ENCODE measurements at regions not wholly inside any gene's neighbourhood (a gene's known extent, or its start where the extent isn't known, plus 50 kb on each side); places are given as distances from the start of the nearest gene placed in this dataset.

GRCh38 chr12:24759155-24759554 lies 189.7 kb downstream of the BCAT1 start:
- DNase-seq (ENCODE audit: insufficient read length), result no peak
- FAIRE-seq, result no peak
- no peak for TF ChIP-seq POLR2AphosphoS5 (IDR thresholded peaks at IDR 0.05; ENCODE audit: low read depth, low read length)
- TF ChIP-seq POLR2A (IDR thresholded peaks at IDR 0.05; ENCODE audit: low read depth, low read length), result no peak
- TF ChIP-seq TAF1 (IDR thresholded peaks at IDR 0.05; ENCODE audit: borderline replicate concordance, low read depth, low read length), result no peak

DNA sequence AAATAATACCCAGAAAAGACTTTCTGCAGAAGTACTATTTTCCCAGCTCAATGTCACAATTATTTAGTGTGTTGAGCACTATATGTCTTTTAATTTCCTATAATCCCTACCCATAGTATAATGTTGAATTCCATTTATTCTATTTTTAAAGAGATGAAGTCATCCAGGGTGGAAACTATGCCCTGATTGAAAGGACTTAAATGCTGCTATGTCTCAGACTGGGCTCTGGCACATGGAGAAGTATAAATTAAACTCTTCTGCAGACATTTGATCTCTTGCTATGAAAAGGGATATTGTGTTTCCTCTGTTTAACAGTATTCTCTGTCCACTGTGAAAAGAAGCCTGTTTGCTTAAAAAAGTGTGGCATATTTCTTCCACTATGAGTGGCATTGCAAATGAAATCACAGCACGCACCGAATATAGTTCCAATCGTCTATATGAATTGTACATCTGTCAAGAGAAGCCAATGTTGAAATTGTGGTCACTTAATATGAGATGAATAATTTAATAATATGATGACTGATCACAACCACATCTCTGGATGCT lies 192.3 kb downstream of the BCAT1 start:
- no peak for DNase-seq (ENCODE audit: insufficient read length)
- TF ChIP-seq TAF1 (IDR thresholded peaks at IDR 0.05; ENCODE audit: borderline replicate concordance, low read depth, low read length) (no peak), POLR2A (IDR thresholded peaks at IDR 0.05; ENCODE audit: low read depth, low read length) (no peak), POLR2AphosphoS5 (IDR thresholded peaks at IDR 0.05; ENCODE audit: low read depth, low read length) (no peak)
- FAIRE-seq, result no peak

GRCh38 chr12:24754690-24755638 lies 193.9 kb downstream of the BCAT1 start:
- no peak for DNase-seq (ENCODE audit: insufficient read length)
- no peak for TF ChIP-seq POLR2A (IDR thresholded peaks at IDR 0.05; ENCODE audit: low read depth, low read length)
- no peak for TF ChIP-seq POLR2AphosphoS5 (IDR thresholded peaks at IDR 0.05; ENCODE audit: low read depth, low read length)
- no peak for TF ChIP-seq TAF1 (IDR thresholded peaks at IDR 0.05; ENCODE audit: borderline replicate concordance, low read depth, low read length)
- no peak for FAIRE-seq

DNA sequence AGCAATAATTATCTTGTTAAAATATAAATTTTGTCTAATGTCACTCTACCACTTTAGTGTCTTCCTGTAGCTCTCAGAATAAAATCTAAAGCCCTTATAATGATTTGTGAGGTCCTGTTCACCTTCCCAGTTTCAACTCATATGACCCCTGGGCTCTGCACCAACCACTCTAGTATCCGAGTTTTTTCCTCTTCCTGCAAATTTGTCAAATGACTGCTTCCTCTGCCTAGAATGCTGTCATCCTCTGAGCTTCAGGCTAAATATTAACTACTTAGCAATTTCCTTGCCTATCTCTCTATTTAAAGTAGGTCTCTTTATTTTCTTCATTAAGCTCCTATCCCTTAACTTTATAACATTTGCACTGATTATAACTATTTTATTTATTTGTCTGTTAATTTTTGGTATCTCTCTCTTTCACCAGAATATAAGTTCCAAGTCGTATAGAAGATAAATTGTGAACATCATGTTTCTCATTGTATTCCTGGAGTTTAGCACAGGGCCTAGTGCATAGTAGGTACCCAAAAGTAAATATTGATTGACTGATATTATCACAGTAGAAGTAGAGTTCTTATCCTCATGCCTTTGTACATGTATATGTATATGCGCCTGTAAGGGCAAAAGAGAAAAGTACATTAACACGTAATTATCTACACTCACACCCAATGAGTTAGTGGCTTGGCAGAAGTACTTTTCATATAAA lies 196.0 kb downstream of the BCAT1 start:
- DNase-seq (ENCODE audit: insufficient read length), result no peak
- TF ChIP-seq POLR2A (IDR thresholded peaks at IDR 0.05; ENCODE audit: low read depth, low read length) (no peak), TAF1 (IDR thresholded peaks at IDR 0.05; ENCODE audit: borderline replicate concordance, low read depth, low read length) (no peak), POLR2AphosphoS5 (IDR thresholded peaks at IDR 0.05; ENCODE audit: low read depth, low read length) (no peak)
- no peak for FAIRE-seq

GRCh38 chr12:24751181-24751580 lies 197.7 kb downstream of the BCAT1 start:
- FAIRE-seq (no peak), DNase-seq (ENCODE audit: insufficient read length) (no peak)
- TF ChIP-seq TAF1 (IDR thresholded peaks at IDR 0.05; ENCODE audit: borderline replicate concordance, low read depth, low read length) (no peak), POLR2A (IDR thresholded peaks at IDR 0.05; ENCODE audit: low read depth, low read length) (no peak), POLR2AphosphoS5 (IDR thresholded peaks at IDR 0.05; ENCODE audit: low read depth, low read length) (no peak)

DNA sequence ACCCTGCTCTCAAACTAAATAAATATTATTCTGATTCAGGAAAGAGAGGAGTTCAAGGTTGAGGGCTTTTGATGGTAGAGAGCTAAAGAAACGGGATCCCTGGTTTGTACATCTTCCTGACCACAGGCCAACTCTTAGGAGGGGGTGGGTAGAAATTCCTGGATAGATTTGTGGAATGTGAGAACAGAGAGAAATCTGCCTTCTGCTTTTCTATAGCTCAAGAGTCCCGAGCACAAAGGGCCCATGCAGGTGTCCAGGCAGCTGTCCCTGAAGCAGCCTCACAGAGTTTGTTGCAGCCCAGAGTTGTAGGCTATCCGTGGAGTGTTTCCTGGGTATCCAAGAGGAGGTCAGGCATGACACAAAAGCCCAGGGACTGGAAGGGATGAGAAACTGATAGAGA lies 198.6 kb downstream of the BCAT1 start:
- TF ChIP-seq TAF1 (IDR thresholded peaks at IDR 0.05; ENCODE audit: borderline replicate concordance, low read depth, low read length), result no peak
- no peak for TF ChIP-seq POLR2A (IDR thresholded peaks at IDR 0.05; ENCODE audit: low read depth, low read length)
- TF ChIP-seq POLR2AphosphoS5 (IDR thresholded peaks at IDR 0.05; ENCODE audit: low read depth, low read length), result no peak
- FAIRE-seq (no peak), DNase-seq (ENCODE audit: insufficient read length) (no peak)

- FAIRE-seq (no peak), DNase-seq (ENCODE audit: insufficient read length) (no peak)
- TF ChIP-seq POLR2A (IDR thresholded peaks at IDR 0.05; ENCODE audit: low read depth, low read length) (no peak), POLR2AphosphoS5 (IDR thresholded peaks at IDR 0.05; ENCODE audit: low read depth, low read length) (no peak), TAF1 (IDR thresholded peaks at IDR 0.05; ENCODE audit: borderline replicate concordance, low read depth, low read length) (no peak)
These were observed 199.7 kb downstream of the BCAT1 start for GRCh38 chr12:24749171-24749570.

DNA sequence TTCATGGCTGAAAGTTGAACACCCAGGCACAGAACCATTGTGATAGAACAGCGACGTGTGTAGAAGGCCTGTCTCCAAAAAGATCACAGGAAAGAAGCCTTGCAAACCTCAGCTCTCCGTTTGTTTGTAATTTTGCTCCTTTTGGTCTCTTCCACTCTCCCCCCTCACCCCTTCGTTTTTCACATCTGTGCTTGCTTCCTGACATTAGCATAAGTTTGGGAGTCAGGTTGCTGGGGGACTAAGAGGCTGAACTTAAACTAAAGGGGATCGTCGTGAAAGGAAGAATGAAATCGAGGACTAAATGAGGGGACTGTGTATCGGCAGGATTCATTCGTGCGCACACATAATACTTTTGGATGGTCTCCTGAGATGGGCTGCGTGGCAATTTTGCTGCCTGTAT lies 200.6 kb downstream of the BCAT1 start:
- FAIRE-seq, result no peak
- DNase-seq (ENCODE audit: insufficient read length), result no peak
- TF ChIP-seq POLR2AphosphoS5 (IDR thresholded peaks at IDR 0.05; ENCODE audit: low read depth, low read length) (no peak), POLR2A (IDR thresholded peaks at IDR 0.05; ENCODE audit: low read depth, low read length) (no peak), TAF1 (IDR thresholded peaks at IDR 0.05; ENCODE audit: borderline replicate concordance, low read depth, low read length) (no peak)

DNA sequence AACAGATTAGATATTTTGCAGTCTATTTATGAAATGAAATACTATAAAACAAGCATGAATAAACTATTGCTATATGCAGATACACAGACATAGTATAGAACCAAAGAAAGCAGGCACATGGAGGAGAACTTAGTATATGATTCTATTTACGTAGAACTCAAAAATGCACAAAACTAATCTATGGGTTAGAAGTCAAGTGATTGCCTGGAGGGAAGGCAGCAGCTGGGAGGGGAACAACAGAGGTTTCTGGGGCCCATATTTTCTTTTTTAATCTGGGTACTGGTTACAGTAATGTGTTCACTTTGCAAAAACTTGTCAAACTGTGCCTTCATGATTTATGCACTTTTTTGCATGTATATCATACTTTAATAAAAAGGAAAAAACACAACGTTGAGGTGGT lies 202.0 kb downstream of the BCAT1 start:
- FAIRE-seq (no peak), DNase-seq (ENCODE audit: insufficient read length) (no peak)
- TF ChIP-seq POLR2AphosphoS5 (IDR thresholded peaks at IDR 0.05; ENCODE audit: low read depth, low read length) (no peak), TAF1 (IDR thresholded peaks at IDR 0.05; ENCODE audit: borderline replicate concordance, low read depth, low read length) (no peak), POLR2A (IDR thresholded peaks at IDR 0.05; ENCODE audit: low read depth, low read length) (no peak)

- DNase-seq (ENCODE audit: insufficient read length), result no peak
- FAIRE-seq, result no peak
- TF ChIP-seq TAF1 (IDR thresholded peaks at IDR 0.05; ENCODE audit: borderline replicate concordance, low read depth, low read length), result no peak
- no peak for TF ChIP-seq POLR2A (IDR thresholded peaks at IDR 0.05; ENCODE audit: low read depth, low read length)
- TF ChIP-seq POLR2AphosphoS5 (IDR thresholded peaks at IDR 0.05; ENCODE audit: low read depth, low read length), result no peak
These were observed 202.8 kb downstream of the BCAT1 start for GRCh38 chr12:24746006-24746671.

Measured in GM12892 (cell line).